ENCODE measurements at regions not wholly inside any gene's neighbourhood (a gene's known extent, or its start where the extent isn't known, plus 50 kb on each side); places are given as distances from the start of the nearest gene placed in this dataset.
"Not testable (repeated sequence)": the region's sequence is repeated elsewhere in the genome, so short reads cannot be mapped to it uniquely, and the experiment has no call there.

DNA sequence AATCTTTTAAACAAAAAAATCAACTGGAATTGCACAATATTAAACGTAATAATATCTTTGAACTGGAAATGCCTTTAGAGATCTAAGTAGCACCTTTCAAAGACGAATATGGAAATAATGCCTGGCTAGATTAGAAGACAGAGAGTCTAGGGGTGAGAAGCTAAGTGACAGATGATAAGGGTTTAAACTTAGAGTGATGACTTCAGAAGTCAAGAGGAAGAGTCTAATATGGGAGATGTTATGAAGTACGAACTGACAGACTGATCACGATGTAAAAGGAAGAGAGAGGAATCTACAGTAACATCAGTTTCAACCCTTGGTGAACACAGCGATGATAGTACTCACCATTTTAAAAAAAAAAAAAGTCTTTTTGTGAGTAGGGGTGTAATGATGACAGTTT is 57.9 kb downstream of the HINT1 start:
- no peak for DNase-seq (ENCODE audit: low read depth)

DNA sequence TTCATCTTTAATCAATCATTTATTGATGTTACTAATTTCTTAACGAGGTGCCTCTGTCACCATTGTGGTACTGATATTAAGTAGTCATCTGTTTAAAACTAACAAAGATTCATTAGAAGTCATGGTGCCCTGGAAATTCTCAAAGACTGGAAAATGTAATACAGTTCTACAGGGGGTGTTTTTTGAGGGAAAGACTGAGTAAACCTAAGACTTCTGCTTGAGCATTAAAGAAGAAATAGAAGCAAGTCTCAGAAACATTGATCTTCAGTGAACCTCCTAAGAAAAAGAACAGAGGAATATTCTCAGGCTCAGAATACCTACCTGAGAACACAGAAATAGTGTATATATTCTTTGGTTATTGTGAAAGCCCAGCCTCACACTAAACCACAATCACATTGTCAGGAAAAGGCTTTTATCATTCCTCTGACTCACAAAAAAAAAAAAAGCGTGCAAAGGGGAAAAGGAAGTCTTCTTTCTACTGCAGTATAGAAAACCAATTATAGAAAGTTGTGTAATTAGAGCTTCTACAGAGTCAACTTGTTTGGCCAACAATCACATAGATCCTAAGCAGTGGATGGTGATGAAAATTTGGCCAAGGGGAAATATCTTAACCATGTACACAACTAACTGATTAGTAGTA is 60.8 kb downstream of the HINT1 start:
- no peak for DNase-seq (ENCODE audit: low read depth)

DNA sequence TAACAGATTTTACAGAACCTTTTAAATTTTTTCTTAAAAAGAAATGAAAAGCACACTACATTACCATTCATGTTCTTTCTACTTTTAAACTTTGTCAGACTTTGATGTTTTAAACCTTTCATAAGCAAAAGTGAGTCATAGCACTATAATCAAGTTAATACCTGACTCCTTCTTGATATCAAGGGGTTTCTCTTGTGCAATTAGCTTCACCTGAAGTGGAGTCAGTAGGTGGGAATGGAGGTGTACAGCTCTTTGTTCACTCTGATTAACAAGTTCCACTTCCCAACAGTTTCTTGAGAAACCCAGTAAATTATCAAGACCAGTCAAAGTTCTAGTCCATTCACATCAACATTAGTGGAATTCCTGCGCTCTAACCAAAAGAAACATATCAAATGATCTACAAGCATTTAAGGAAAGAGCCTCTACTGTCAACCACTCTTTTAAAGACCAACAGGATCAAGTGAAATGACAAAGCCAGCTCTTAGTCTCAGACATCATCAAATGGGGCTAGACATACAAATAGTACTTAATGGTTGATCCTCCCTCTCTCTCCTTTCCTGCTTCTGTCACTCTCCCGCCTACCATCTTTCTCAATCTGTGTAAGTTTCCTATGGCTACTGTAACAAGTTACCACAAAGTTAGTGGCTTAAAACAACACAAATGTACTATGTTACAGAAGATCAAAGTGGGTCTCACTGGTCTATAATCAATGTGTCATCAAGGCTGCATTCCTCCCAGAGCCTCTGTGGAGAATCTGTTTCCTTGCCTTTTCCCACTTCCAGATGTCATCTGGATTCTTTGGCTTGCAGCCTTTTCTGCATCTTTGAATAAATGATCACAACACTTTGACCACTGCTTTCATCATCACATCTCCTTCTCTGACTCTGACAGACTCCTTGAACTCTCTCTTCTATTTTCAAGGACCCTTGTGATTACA is 68.0 kb downstream of the HINT1 start:
- DNase-seq (ENCODE audit: low read depth), result no peak

DNA sequence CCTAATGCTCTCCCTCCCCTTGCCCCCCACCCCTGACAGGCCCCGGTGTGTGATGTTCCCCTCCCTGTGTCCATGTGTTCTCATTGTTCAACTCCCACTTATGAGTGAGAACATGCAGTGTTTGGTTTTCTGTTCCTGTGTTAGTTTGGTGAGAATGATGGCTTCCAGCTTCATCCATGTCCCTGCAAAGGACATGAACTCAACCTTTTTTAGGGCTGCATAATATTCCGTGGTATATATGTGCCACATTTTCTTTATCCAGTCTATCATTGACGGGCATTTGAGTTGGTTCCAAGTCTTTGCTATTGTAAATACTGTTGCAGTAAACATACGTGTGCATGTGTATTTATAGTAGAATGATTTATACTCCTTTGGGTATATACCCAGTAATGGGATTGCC is 69.5 kb downstream of the HINT1 start:
- not testable (repeated sequence) for DNase-seq (ENCODE audit: low read depth)

DNA sequence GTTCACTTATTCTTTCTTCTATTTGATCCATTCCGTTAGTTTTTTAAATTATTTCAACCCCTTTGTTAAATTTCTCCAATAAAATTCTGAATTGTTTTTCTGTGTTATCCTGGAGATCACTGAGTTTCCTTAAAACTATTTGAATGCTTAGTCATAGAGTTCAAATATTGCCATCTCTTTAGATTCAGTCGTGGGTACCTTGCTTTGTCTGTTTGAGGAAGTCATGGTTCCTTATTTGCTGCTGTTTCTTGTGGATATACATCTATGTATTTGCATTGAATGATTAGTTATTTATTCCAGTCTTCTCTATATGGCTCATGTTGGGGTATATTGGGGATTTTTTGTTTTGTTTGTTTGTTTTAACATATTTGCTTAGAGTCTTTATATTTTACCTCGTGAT is 80.6 kb downstream of the HINT1 start:
- DNase-seq (ENCODE audit: low read depth), result no peak

DNA sequence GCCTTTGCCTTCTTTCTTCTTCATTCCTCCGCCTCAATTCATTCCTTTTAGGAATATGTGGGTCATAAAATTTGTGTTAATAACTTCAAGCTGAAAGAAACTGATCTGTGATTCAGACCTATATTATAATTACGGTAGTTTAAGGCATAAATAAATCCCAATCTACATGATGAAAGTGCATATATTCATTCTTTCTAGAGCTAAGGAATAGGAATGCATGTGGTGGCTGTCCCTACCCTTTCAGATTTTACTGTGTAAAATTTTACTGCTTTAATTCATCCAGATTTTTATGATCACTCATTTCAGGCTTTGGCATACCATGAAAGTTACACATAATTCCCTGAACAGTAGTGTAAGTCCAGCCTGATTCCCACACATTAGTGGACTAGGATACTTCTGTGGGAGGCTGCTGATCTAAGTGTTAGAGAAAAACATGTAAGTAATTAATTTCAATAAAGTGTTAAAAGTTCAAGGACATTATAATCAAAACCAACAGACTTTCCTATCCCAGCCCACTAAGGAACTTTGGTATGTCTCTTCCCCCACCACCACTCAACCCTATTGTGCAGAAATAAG is 83.1 kb downstream of the HINT1 start:
- DNase-seq (ENCODE audit: low read depth), result no peak

DNA sequence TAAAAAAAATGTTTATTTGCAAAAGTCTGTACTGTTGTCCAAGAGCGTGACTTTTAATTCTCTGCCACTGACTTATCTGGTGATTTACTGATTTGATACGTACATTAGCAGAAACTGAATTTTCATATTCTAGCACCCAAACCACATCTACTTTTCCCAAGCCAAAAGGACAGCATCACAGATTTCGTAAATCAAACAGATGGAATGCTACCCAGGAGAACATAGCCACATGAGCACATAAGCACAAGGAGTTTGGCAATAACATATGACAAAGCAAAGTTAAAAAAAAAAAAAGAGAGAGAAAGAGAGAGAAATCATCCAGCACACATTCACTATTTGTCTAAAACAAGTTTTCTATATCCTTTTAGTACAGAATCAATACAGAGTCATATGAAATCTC is 83.7 kb downstream of the HINT1 start:
- peak; percentile 50 for DNase-seq (ENCODE audit: low read depth)

DNA sequence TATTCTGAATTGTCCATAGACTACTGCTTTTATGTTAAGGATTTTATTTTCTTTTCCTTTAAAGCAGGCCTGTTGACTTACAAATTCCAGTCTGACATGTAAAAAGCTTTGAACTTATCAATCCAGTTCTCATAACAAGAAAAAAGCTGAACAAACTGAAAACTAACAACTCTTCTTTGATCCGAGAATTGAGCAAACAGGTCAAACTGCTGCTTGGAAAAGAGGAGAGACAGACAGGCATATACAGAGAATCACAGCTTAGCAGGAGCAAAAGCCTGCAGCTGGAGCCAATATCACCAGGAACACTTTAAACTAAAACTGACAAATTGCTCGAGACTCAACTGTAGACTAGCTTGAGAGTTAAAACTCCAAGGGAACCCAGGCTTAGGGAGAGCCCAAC is 85.8 kb downstream of the HINT1 start:
- DNase-seq (ENCODE audit: low read depth), result no peak

DNA sequence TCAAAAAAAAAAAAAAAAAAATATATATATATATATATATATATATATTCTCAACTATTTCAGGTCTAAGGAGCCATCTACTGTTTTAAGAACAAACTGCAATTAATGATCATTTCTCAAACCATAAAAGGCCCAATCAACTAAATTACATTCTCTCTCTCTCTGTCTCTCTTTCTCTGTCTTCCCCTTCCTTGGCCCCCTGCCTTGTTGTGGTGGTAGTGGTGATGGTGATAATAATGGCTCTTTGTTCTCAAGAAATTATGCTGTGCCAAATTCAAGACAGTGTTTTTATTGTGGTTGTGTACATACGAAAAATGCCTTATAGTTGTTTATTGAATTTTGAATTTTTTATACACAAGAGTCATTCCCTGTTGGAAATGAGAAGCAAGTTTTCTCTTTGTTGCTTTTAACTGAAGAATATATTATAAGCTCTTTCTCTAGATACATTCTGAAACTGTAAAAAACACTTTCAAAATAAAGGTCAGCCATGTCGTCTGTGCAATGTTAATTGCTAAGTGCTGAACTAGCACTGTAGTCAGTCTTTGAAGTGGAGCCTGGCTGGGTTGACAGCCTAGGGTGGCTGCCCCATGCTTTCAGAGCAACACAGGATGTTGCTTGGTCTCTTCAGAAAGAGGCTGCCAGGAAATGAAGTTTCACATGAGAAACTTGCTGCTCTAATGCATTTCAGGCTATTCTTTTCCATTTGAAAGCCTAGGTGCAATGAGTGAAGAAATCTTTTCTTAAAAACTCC is 96.0 kb downstream of the HINT1 start:
- no peak for DNase-seq (ENCODE audit: low read depth)

DNA sequence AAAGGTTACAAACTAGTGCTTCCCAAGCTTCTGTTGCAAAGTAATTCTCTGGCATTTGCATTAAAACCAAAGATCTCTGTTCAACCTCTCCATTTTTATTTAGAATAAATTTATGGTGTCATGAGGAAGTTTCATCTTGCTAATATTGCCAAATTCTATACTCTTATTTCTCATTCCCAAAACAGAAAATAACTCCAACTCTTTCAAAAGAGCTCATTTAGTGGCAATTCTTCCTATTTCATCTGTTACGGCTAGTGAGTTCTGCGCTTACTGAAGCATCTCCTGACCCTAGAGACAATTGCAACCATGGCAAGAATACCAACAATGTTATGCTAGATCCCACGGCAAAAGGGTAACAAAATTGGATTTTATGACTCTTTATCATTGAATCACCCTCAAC is 97.0 kb downstream of the HINT1 start:
- no peak for DNase-seq (ENCODE audit: low read depth)

DNA sequence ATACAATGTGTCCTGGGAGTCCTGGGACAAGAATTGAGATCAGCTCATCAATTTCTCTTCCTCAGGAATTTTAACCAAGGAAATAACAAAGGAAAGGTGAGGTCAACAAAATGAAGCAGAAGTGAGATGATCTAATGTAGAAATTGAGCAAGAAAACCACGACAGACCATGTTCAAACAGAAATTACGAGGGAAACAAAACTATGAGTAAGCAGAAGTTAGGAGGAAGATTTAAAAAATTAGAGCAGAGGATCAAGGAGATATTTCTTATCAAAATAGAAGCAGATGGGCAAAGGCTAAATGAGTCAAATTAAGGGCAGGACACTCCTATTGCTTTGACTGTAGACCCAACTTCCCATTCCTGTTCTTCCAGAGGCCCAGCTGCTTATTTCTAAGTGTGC is 97.4 kb downstream of the HINT1 start:
- no peak for DNase-seq (ENCODE audit: low read depth)

DNA sequence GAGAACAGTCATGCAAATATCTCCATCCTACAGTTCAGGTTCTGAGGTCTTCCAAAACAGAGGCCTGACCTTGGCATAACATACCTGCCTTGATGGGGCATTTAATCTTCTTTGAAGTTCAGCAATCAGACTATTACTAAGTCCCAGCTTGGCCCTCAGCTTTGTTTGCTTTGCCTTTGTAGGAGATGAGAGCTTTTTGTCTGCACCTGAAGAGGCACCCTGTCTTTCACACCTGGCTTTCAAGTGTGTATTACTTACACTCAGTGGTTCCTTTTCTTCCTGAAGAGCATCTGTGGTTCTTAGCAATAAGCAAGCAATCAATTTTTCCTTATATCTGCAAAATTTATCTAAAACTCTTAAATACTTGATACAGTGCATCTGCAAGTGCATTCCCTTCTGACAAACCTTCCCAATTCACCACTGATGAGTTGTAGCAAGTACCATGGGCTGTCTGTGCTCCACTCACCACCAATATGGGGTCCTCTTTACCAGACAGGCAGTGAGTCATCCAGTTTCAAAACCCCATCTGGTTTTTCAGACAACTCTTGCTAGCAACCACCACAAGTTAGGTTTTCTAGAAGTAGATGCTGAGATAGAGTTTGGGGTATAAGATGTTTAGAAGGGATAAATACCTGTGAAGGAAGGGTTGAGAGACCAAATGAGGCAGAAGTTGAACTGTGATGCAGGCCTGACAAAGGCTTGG is 100.2 kb downstream of the HINT1 start:
- DNase-seq (ENCODE audit: low read depth), result no peak

DNA sequence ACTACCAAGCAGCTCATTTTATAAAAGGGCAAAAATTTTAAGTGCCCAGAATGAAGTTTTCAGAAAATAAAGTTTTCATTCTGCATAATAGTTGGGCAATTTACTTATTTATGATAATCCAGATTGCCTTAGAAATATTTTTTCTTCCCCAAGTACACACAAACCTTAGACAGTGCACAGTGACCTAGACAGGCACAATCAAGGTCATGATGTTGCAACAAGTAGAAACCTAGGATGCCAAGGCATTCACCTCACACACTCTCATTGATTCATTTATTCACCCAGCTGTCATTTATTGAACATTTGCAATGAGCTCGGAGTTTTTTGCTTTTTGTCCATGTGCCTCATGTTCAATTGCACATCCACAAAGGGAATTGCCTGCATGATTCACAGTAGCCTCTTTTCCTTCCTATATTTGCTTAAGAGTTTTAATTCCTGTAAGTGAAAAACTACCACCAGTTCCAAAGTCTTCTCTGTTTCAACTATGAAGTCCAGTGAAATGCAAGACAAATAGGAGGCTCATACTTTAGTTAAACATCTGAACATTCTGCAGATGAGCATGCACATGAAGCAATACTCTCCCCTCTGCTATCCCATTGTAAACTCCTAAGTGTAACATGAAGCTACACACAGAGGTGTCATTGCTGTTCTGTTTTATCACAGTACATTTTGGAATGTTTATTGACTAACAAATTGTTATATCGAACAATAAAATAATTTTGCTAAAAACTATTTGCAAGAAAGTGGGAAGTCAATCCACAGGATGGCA is 122.9 kb downstream of the HINT1 start:
- DNase-seq (ENCODE audit: low read depth), result no peak

DNA sequence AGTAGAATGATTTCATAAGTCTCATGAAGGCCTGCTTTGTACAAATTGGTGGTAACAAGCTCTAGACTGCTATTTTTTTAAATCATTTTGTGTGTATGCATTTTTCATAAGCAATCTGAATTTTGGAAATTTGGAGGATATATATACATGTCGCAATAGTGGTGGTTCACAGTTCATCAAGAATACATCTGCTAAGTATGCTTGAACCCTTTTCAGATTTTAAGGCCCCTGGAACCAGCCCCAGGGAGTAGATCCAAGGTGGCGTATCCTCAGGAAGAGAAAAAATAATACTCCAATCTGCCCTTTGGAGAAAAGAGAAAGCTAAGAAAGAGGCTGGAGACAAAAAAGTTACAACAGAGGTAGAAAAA is 141.6 kb downstream of the HINT1 start:
- no peak for DNase-seq (ENCODE audit: low read depth)

DNA sequence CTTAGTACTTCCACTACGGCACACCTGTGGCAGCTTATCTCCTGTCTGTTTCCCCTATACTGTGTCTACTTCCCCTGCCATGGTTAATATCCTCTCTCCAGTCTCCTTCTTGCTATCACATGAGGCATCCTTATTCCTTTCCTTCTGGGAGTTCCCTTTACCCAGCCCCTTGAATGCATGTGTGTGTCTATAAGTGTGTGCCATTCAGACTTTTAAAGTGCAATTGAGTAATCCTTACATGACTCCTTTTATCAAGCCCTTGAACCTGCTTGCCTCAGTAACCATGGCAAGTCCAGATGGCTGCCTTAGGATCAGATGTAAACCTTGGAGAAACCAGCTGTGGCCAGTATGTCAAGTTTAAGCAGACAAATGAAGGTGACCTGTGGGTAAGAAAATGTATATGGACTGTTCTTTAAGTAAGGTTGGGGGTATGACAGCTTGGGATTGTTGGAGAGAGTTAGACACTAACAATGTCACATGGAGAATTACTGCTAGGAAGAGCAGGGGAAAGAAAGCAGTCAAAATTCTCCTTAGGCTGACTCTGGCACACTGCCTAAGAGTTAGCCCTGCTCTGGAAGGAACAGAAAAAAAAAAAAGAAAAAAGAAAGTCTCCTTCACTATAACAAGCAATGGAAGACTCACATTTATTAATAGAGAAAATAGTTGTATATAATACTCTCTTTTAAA is 142.1 kb downstream of the HINT1 start:
- no peak for DNase-seq (ENCODE audit: low read depth)

DNA sequence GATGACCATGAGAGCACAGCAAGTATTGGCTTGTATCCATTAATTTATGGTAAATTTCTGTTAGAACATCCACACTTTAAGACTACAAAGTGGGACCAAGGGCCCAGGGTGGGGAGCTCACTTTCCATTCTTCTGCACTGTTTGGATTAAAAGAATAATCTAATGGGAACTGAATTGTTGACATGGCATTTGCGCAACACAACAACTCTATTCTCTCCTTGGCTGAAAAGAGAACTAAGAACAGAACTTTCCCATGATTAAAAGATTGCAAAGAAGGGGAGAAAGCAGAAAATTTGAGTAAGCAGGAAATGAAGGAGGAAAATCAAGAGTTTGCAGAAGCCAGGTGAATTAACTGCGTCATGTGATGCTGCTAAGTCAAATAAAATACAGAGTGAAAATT is 143.4 kb downstream of the HINT1 start:
- no peak for DNase-seq (ENCODE audit: low read depth)

DNA sequence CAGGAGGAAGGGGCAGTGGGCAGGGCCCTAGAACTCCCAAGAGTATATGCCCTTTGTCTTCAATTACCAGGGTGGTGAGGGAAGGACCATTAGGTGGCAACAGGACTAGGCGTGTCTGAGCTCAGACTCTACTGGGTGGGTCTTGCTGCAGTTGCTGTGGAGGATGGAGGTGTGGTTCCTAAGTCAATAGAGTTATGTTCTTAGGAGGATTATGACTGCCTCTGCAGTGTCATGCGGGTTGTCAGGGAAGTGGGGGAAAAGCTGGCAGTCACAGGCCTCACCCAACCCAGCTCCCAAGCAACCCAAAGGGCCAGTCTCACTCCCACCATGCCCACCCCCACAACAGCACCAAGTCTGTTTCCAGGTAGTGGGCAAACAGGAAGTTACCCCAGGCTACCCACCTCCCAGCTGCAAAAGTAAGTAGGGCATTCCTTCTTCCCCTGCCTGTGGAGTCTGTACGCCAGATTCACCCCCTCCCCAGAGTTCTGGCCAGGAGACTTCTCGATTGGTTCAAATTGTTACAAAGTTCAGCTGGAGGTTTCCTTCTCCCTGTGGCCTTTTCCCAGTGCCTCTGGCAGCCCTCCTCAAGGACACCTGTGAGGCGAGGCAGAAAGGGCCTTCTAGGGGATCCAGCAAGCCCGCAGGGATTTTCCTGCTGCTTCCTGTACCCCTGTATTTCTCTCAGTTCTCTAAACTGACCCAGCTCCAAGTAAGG is 145.3 kb downstream of the HINT1 start:
- no peak for DNase-seq (ENCODE audit: low read depth)

DNA sequence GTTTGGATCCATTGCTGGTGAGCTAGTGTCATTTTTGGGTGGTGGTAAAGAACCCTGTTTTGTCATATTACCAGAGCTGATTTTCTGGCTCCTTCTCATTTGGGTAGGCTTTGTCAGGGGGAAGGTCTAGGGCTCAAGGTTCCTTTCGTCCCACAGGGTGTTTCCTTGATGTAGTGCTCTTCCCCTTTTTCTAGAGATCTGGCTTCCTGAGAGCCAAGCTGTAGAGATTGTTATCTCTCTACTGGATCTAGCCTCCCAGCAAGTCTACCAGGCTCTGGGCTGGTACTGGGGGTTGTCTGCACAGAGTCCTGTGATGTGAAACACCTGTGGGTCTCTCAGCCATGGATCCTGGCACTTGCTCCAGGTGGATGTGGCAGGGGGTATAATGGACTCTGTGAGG is 145.9 kb downstream of the HINT1 start:
- DNase-seq (ENCODE audit: low read depth), result no peak

DNA sequence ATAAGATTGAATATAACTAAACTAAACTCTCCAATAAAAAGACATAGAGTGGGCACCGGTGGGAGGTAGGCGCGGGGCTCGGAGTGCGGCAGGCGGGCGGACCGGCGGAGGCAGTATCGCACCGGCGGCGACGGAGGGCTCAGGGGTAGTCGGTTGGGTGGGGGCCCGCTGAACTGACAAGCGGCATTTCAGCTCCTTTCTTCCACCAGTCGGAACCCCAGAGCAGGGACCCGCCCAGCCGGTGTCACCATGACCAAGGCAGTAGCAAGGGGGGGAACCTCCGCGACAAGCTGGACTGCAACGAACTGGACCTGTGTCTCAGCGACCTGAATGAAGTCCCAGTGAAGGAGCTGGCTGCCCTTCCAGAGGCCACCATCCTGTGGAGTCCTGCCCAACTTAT is 156.7 kb downstream of the HINT1 start:
- no peak for DNase-seq (ENCODE audit: low read depth)
